ENCODE measurements at regions not wholly inside any gene's neighbourhood (a gene's known extent, or its start where the extent isn't known, plus 50 kb on each side); places are given as distances from the start of the nearest gene placed in this dataset.

- H3K4me2 ChIP-seq (ENCODE audit: control insufficient read depth, insufficient read depth) = no peak overlapping the region
- no peaks in the 10 kb centered on the region for H4K20me1 ChIP-seq (ENCODE audit: control insufficient read depth, insufficient read depth)
- no peaks in the 10 kb centered on the region for H3K4me1 ChIP-seq (ENCODE audit: control insufficient read depth, insufficient read depth, low read length)
- no peak overlapping the region for H3K27ac ChIP-seq (ENCODE audit: control insufficient read depth, insufficient read depth)
- BruUV-seq (replicated peaks) = no TSS peak
- CTCF ChIA-PET = no interaction called here
- in situ Hi-C loops (cut with MboI) (no loop called here), intact Hi-C loops (cut with micrococcal nuclease; ENCODE audit: unreplicated experiment) (no loop called here)
- H3K9ac ChIP-seq (ENCODE audit: control insufficient read depth, insufficient read depth, low read length) = no peak overlapping the region
- no peak for FAIRE-seq
- WGBS (ENCODE audit: insufficient coverage, insufficient replicate concordance, low lambda C conversion rate, missing lambda C conversion rate) = 4% methylated on average over 1 of the region's 1 CpG
- H3K79me2 ChIP-seq (ENCODE audit: control insufficient read depth, insufficient read depth, low read length) = no peaks in the 10 kb centered on the region
- H2AFZ ChIP-seq (ENCODE audit: control insufficient read depth, low read depth, low read length) = no peak overlapping the region
- SMC1A ChIA-PET (ENCODE audit: uncharacterized antibody, unreplicated experiment) = no interaction called here
- no peak for ATAC-seq
- no peaks in the 10 kb centered on the region for H3K9me3 ChIP-seq (replicated peaks; ENCODE audit: control insufficient read depth, insufficient read depth, low read length)
- H3K4me3 ChIP-seq = no peak overlapping the region
- POLR2A ChIA-PET = no interaction called here
- RAD21 ChIA-PET (ENCODE audit: unreplicated experiment) = no interaction called here
- H3K36me3 ChIP-seq (ENCODE audit: control insufficient read depth in 2 of 2, insufficient read depth in 2 of 2, low read length in 1 of 2) = no peaks in the 10 kb centered on the region
- TF ChIP-seq POU2F2 (IDR thresholded peaks at IDR 0.05; ENCODE audit: borderline replicate concordance, low read depth, low read length) = no peak
- no peak for TF ChIP-seq RELB (IDR thresholded peaks at IDR 0.05; ENCODE audit: low read depth)
- no peak for TF ChIP-seq CREM (IDR thresholded peaks at IDR 0.05; ENCODE audit: low read depth)
- no peak for TF ChIP-seq ATF2 (IDR thresholded peaks at IDR 0.05; ENCODE audit: low read length)
- no peak for TF ChIP-seq ETV6 (conservative IDR thresholded peaks at IDR 0.05 in 1 of 2, IDR thresholded peaks at IDR 0.05 in 1 of 2; ENCODE audit: borderline replicate concordance in 1 of 2, low read depth in 1 of 2)
- no peak for TF ChIP-seq IRF5 (IDR thresholded peaks at IDR 0.05; ENCODE audit: borderline replicate concordance)
- no peak for TF ChIP-seq PAX5 (IDR thresholded peaks at IDR 0.05; ENCODE audit: borderline replicate concordance, low read depth, low read length)
- no peak for TF ChIP-seq E2F4 (IDR thresholded peaks at IDR 0.05; ENCODE audit: low read depth, low read length)
- no peak for TF ChIP-seq RAD51 (IDR thresholded peaks at IDR 0.05)
- no peak for TF ChIP-seq IKZF2 (IDR thresholded peaks at IDR 0.05)
- TF ChIP-seq MTA2 (IDR thresholded peaks at IDR 0.05; ENCODE audit: low read depth) = no peak
- TF ChIP-seq RBBP5 (conservative IDR thresholded peaks at IDR 0.05) = no peak
- no peak for TF ChIP-seq DPF2 (IDR thresholded peaks at IDR 0.05)
- DNase-seq (ENCODE audit: low read depth, low spot score) = no peak
- no peaks in the 10 kb centered on the region for H3K27me3 ChIP-seq (replicated peaks in 1 of 2; ENCODE audit: control insufficient read depth in 2 of 2, insufficient read depth in 2 of 2, low read length in 1 of 2)
Observed at GRCh38 chr12:77577791-77578190, 252.9 kb upstream of the NAV3 start.

All from GM12878 (cell line).